Keratinocyte (primary cell): ENCODE measurements at regions not wholly inside any gene's neighbourhood (a gene's known extent, or its start where the extent isn't known, plus 50 kb on each side); places are given as distances from the start of the nearest gene placed in this dataset.

Experiments
- DNase-seq: peaks from one replicate; pipeline ENCODE4 v3.0.0-alpha.2; 2011; ENCODE audit warnings: low read depth, missing footprints, low spot score
- FAIRE-seq: peaks from 2 replicates; lab custom pipeline; 2011; peaks lifted over from hg19 to GRCh38; lab: Jason Lieb, UNC
- H2AFZ ChIP-seq: 2 replicates; pipeline ENCODE4 v1.6.0; 2012; ENCODE audit warnings: low read length, control low read depth, inconsistent platforms; ENCODE audit not compliant: control insufficient read depth
- H3K27ac ChIP-seq: 2 replicates; pipeline ENCODE4 v1.5.1; 2011; ENCODE audit warnings: low read length; ENCODE audit not compliant: control insufficient read depth, insufficient read depth
- H3K27me3 ChIP-seq: 3 replicates; pipeline ENCODE4 v1.6.0; 2011; ENCODE audit warnings: low read length; ENCODE audit not compliant: control insufficient read depth, insufficient read depth; ENCODE audit errors: extremely low read depth
- H3K36me3 ChIP-seq, 2 experiments: 2 replicates in 1 of 2; 3 replicates in 1 of 2; pipeline ENCODE4 v1.5.1; 2011; ENCODE audit warnings: low read length in 2 of 2, mild to moderate bottlenecking in 1 of 2; ENCODE audit not compliant: control insufficient read depth in 2 of 2, insufficient read depth in 2 of 2; ENCODE audit errors: extremely low read depth in 1 of 2
- H3K4me1 ChIP-seq: 3 replicates; pipeline ENCODE4 v1.5.1; 2011; ENCODE audit warnings: low read length; ENCODE audit not compliant: control insufficient read depth, insufficient read depth; ENCODE audit errors: extremely low read depth
- H3K4me2 ChIP-seq: 3 replicates; pipeline ENCODE4 v1.6.0; 2011; ENCODE audit warnings: low read depth, low read length; ENCODE audit not compliant: control insufficient read depth, insufficient read depth; ENCODE audit errors: extremely low read depth
- H3K4me3 ChIP-seq, 3 experiments: fragments of 200-600 bp in 1 of 3; sonication (generic) in 1 of 3; 2 replicates in 2 of 3; 3 replicates in 1 of 3; pipeline ENCODE4 v1.5.1; 2011 to 2016; ENCODE audit warnings: low read length in 3 of 3, mild to moderate bottlenecking in 3 of 3, control low read depth in 2 of 3, inconsistent platforms in 1 of 3, low read depth in 1 of 3, mixed read lengths in 1 of 3, mixed run types in 1 of 3, moderate library complexity in 1 of 3; ENCODE audit not compliant: control insufficient read depth in 2 of 3, insufficient read depth in 2 of 3; ENCODE audit errors: extremely low read depth in 1 of 3
- H3K79me2 ChIP-seq: 2 replicates; pipeline ENCODE4 v1.6.0; 2012; ENCODE audit warnings: low read length; ENCODE audit not compliant: control insufficient read depth, insufficient read depth
- H3K9ac ChIP-seq: 3 replicates; pipeline ENCODE4 v1.6.0; 2011; ENCODE audit warnings: low read length; ENCODE audit not compliant: control insufficient read depth, insufficient read depth; ENCODE audit errors: extremely low read depth
- H3K9me1 ChIP-seq: 3 replicates; pipeline ENCODE4 v1.6.0; 2011; ENCODE audit warnings: low read length; ENCODE audit not compliant: control insufficient read depth, insufficient read depth; ENCODE audit errors: extremely low read depth
- H3K9me3 ChIP-seq: 2 replicates; pipeline ENCODE4 v1.5.1; 2012; ENCODE audit warnings: low read depth, low read length; ENCODE audit not compliant: control insufficient read depth
- H4K20me1 ChIP-seq: 3 replicates; pipeline ENCODE4 v1.6.0; 2011; ENCODE audit warnings: low read length; ENCODE audit not compliant: control insufficient read depth, insufficient read depth; ENCODE audit errors: extremely low read depth
- CTCF ChIP-seq, 3 experiments: IDR thresholded peaks in 1 of 3; conservative IDR thresholded peaks in 1 of 3; optimal IDR thresholded peaks in 1 of 3; 2 replicates in 2 of 3; 3 replicates in 1 of 3; pipeline versions ENCODE3 to v1.5.1; 2011; ENCODE audit warnings: low read length in 3 of 3, mild to moderate bottlenecking in 3 of 3, moderate library complexity in 2 of 3, control low read depth in 1 of 3, inconsistent platforms in 1 of 3; ENCODE audit not compliant: insufficient read depth in 2 of 3; ENCODE audit errors: extremely low read depth in 1 of 3
- EZH2 ChIP-seq: IDR thresholded peaks from one replicate; pipeline ENCODE4 v1.6.1; 2012; ENCODE audit warnings: inconsistent platforms, mild to moderate bottlenecking, low read length, moderate library complexity
- dilution Hi-C: fragments of 300-500 bp; cut with MboI; formaldehyde crosslinking; loops from one replicate; pipeline ENCODE4 v1.7.0; 2020; ENCODE audit warnings: low sequenced_read_pairs; ENCODE audit not compliant: extremely low pct_ligation_motif_present

GRCh38 chr1:58030456-58030855 lies 516.1 kb downstream of the OMA1 start:
- dilution Hi-C loops = no loop called here
- DNase-seq = no peak
- Histone ChIP-seq H3K79me2 (no peaks in the 10 kb centered on the region), H3K4me3 (no peak overlapping the region), H2AFZ (no peak overlapping the region), H3K9ac (no peak overlapping the region), H3K27me3 (no peaks in the 10 kb centered on the region), H3K36me3 (no peaks in the 10 kb centered on the region), H3K9me1 (no peaks in the 10 kb centered on the region), H3K4me1 (no peaks in the 10 kb centered on the region), H4K20me1 (no peaks in the 10 kb centered on the region), H3K9me3 (no peaks in the 10 kb centered on the region), H3K4me2 (no peak overlapping the region), H3K27ac (no peak overlapping the region)
- no peak for FAIRE-seq
- TF ChIP-seq EZH2 (no peak), CTCF (optimal IDR thresholded peaks at IDR 0.05 in 1 of 3, IDR thresholded peaks at IDR 0.05 in 1 of 3, conservative IDR thresholded peaks at IDR 0.05 in 1 of 3; ENCODE audit: extremely low read depth in 1 of 3, insufficient read depth in 2 of 3, low read length in 3 of 3) (no peak)

- H3K9me3 ChIP-seq = no peaks in the 10 kb centered on the region
- no peaks in the 10 kb centered on the region for H3K9me1 ChIP-seq
- no peak overlapping the region for H3K4me2 ChIP-seq
- no peak overlapping the region for H2AFZ ChIP-seq
- H3K36me3 ChIP-seq = no peaks in the 10 kb centered on the region
- H3K79me2 ChIP-seq = no peaks in the 10 kb centered on the region
- TF ChIP-seq CTCF (optimal IDR thresholded peaks at IDR 0.05 in 1 of 3, IDR thresholded peaks at IDR 0.05 in 1 of 3, conservative IDR thresholded peaks at IDR 0.05 in 1 of 3; ENCODE audit: extremely low read depth in 1 of 3, insufficient read depth in 2 of 3, low read length in 3 of 3) = no peak
- TF ChIP-seq EZH2 = no peak
- H3K9ac ChIP-seq = no peak overlapping the region
- H3K27ac ChIP-seq = no peak overlapping the region
- no peak overlapping the region for H3K4me3 ChIP-seq
- no peaks in the 10 kb centered on the region for H3K27me3 ChIP-seq
- no peaks in the 10 kb centered on the region for H4K20me1 ChIP-seq
- dilution Hi-C loops = no loop called here
- H3K4me1 ChIP-seq = no peaks in the 10 kb centered on the region
- no peak for FAIRE-seq
- no peak for DNase-seq
Measured at GRCh38 chr1:58017641-58018040, 528.9 kb downstream of the OMA1 start.
